Breast epithelium (tissue), 3 donors: ENCODE measurements at regions not wholly inside any gene's neighbourhood (a gene's known extent, or its start where the extent isn't known, plus 50 kb on each side); places are given as distances from the start of the nearest gene placed in this dataset.

Source experiments
- POLR2A ChIP-seq: fragments of 450-650 bp; IDR thresholded peaks from one replicate; pipeline ENCODE4 v1.6.1; 2016; ENCODE audit warnings: antibody characterized with exemption, mild to moderate bottlenecking, moderate library complexity
- TF ChIP-seq, protein P1 (sequence below), 3 donors: fragments of 450-650 bp; IDR thresholded peaks; one replicate each; pipeline ENCODE4 v1.5.1; 2016 to 2017; ENCODE audit warnings: antibody characterized with exemption in 3 of 3, mild to moderate bottlenecking in 3 of 3, moderate library complexity in 3 of 3

DNA sequence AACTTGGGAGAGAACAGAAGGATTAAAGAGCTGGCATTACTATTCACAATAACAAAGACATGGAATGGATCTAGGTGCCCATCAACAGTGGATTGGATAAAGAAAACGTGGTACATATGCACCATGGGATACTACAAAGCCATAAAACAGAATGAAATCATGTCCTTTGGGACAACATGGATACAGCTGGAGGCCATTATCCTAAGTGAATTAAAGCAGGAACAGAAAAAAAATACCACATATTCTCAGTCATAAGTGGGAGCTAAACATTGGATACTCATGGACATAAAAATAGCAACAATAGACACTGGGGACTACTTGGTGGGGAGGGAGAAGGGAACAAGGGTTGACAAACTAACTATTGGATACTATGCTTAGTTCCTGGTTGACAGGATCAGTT is 133.2 kb upstream of the ITGB1 start:
- no peak for TF ChIP-seq POLR2A
- TF ChIP-seq, protein P1, sequence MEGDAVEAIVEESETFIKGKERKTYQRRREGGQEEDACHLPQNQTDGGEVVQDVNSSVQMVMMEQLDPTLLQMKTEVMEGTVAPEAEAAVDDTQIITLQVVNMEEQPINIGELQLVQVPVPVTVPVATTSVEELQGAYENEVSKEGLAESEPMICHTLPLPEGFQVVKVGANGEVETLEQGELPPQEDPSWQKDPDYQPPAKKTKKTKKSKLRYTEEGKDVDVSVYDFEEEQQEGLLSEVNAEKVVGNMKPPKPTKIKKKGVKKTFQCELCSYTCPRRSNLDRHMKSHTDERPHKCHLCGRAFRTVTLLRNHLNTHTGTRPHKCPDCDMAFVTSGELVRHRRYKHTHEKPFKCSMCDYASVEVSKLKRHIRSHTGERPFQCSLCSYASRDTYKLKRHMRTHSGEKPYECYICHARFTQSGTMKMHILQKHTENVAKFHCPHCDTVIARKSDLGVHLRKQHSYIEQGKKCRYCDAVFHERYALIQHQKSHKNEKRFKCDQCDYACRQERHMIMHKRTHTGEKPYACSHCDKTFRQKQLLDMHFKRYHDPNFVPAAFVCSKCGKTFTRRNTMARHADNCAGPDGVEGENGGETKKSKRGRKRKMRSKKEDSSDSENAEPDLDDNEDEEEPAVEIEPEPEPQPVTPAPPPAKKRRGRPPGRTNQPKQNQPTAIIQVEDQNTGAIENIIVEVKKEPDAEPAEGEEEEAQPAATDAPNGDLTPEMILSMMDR (IDR thresholded peaks at IDR 0.05): no peak
